ENCODE measurements at regions not wholly inside any gene's neighbourhood (a gene's known extent, or its start where the extent isn't known, plus 50 kb on each side); places are given as distances from the start of the nearest gene placed in this dataset.

DNA sequence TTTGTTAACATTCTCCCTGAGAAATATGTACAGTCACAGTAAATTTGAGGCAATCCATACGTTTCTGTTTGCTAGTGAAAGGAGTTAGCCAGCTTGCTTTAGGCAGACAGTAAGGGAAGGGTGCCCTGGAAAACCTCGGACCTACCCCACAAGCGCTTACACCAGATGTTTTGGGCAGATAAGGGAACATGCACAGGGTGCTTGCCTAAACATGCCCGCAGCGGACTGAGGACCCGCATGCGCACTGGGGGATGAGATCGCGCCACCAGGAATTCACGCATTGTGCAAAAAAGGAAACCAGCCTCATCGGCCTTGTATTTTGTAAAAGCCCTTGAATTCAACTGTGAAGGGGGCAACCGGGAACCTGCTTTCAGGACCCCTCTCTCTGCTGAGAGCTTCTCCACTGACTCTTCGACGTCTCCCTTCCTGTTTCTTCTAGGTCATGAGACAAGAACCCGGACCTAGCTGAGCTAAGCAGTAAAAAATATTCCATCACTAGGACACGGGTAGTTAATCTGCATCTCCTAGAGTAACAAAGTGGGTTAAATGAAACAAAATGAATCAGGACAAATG, 1399.2 kb upstream of the ATXN8OS start:
- no peak for TF ChIP-seq POLR2AphosphoS5 (IDR thresholded peaks at IDR 0.05)
- TF ChIP-seq, protein P1, sequence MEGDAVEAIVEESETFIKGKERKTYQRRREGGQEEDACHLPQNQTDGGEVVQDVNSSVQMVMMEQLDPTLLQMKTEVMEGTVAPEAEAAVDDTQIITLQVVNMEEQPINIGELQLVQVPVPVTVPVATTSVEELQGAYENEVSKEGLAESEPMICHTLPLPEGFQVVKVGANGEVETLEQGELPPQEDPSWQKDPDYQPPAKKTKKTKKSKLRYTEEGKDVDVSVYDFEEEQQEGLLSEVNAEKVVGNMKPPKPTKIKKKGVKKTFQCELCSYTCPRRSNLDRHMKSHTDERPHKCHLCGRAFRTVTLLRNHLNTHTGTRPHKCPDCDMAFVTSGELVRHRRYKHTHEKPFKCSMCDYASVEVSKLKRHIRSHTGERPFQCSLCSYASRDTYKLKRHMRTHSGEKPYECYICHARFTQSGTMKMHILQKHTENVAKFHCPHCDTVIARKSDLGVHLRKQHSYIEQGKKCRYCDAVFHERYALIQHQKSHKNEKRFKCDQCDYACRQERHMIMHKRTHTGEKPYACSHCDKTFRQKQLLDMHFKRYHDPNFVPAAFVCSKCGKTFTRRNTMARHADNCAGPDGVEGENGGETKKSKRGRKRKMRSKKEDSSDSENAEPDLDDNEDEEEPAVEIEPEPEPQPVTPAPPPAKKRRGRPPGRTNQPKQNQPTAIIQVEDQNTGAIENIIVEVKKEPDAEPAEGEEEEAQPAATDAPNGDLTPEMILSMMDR (IDR thresholded peaks at IDR 0.05): no peak
- no peak for TF ChIP-seq POLR2A (IDR thresholded peaks at IDR 0.05)
